ENCODE measurements at regions not wholly inside any gene's neighbourhood (a gene's known extent, or its start where the extent isn't known, plus 50 kb on each side); places are given as distances from the start of the nearest gene placed in this dataset.

DNA sequence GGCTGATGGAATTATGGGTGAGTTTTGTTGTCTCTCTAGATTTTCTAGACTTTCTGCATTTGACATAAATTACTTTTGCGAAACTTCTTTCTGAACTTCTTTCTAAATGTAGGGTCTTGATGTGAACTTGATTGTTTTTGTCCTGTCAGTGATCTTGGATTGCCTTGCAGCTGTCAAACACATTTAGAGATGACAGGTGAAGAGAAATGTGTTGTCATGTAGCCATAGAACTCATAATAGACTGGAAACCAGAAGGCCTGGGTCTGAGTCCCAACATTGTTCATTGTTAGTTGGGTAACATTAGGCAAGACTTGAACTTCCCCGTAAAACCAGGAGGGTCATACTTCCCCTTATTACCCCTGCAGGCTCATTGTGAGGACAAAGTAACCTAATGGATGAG, 109.0 kb downstream of the LRIG3 start:
- ATAC-seq (no peak), DNase-seq (ENCODE audit: low spot score) (no peak)
- intact Hi-C loops (cut with DNase I), result no loop called here

GRCh38 chr12:58812214-58812613, 108.1 kb downstream of the LRIG3 start:
- ATAC-seq, result no peak
- intact Hi-C loops (cut with DNase I), result no loop called here
- DNase-seq (ENCODE audit: low spot score), result no peak

- DNase-seq (ENCODE audit: low spot score) (no peak), ATAC-seq (no peak)
- intact Hi-C loops (cut with DNase I), result no loop called here
These were observed 106.3 kb downstream of the LRIG3 start for GRCh38 chr12:58814036-58814435.

GRCh38 chr12:58815235-58815634, 105.1 kb downstream of the LRIG3 start:
- no peak for ATAC-seq
- intact Hi-C loops (cut with DNase I), result no loop called here
- DNase-seq (ENCODE audit: low spot score), result no peak

DNA sequence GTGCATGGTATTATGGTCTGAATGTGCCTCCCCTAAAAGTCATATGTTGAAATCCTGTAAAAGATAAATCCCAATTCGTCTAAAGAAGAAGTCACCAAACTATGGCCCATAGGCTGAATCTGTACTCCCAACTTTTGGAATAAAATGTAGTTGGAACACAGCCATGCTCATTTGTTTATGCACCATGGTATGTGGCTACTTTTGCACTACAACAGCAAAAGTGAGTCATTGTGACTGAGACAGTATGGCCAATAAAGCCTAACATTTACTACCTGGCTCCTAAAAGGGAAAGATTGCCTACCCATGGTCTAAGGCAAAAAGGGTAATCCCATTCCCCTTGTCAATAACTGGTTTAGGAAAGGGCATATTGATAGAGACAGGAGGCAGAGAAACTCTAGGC, 101.8 kb downstream of the LRIG3 start:
- ATAC-seq (no peak), DNase-seq (ENCODE audit: low spot score) (no peak)
- intact Hi-C loops (cut with DNase I), result no loop called here

- intact Hi-C loops (cut with DNase I), result no loop called here
- no peak for ATAC-seq
- DNase-seq (ENCODE audit: low spot score), result no peak
These were observed 101.0 kb downstream of the LRIG3 start for GRCh38 chr12:58819345-58819744.

GRCh38 chr12:58819985-58820384, 100.3 kb downstream of the LRIG3 start:
- no peak for ATAC-seq
- DNase-seq (ENCODE audit: low spot score), result no peak
- intact Hi-C loops (cut with DNase I), result no loop called here
